GM12875 (cell line): ENCODE measurements at regions not wholly inside any gene's neighbourhood (a gene's known extent, or its start where the extent isn't known, plus 50 kb on each side); places are given as distances from the start of the nearest gene placed in this dataset.

Experiments
- H3K4me3 ChIP-seq: one replicate; pipeline ENCODE4 v1.5.1; 2011; ENCODE audit warnings: low read depth, low read length, control low read depth
- TF ChIP-seq, protein P1 (sequence below): IDR thresholded peaks from 2 replicates; pipeline ENCODE4 v1.5.1; 2011; ENCODE audit warnings: low read depth, mild to moderate bottlenecking, control low read depth, inconsistent platforms, low read length, moderate library complexity, borderline replicate concordance; ENCODE audit not compliant: insufficient read depth

DNA sequence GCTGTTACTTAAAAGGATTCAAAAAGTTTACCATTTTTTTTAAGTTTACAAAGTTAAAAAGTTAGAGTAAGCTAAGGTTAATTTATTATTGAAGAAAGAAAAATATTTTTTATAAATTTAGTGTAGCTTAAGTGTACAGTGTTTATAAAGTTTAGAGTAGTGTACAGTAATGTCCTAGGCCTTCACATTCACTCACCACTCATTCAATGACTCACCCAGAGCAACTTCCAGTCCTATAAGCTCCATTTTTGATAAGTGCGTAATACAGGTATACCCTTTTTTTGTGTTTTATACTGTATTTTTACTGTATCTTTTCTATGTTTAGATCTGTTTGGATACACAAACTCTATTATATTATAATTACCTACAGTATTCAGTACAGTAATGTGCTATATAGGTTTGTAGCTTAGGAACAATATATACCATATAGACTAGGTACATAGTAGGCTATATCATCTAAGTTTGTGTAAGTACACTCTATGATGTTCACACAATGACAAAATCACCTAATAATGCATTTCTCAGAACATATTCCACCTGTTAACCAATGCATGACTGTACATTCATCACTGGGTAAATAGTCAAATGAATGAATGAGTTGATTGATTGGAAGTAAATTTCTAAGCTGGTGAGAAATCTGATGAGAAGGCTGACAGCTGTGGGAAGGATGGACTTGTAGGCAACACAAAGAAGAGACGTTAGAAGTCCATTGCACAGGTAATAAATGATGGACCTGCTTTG, 95.2 kb upstream of the CDIN1 start:
- H3K4me3 ChIP-seq = no peak overlapping the region
- TF ChIP-seq, protein P1, sequence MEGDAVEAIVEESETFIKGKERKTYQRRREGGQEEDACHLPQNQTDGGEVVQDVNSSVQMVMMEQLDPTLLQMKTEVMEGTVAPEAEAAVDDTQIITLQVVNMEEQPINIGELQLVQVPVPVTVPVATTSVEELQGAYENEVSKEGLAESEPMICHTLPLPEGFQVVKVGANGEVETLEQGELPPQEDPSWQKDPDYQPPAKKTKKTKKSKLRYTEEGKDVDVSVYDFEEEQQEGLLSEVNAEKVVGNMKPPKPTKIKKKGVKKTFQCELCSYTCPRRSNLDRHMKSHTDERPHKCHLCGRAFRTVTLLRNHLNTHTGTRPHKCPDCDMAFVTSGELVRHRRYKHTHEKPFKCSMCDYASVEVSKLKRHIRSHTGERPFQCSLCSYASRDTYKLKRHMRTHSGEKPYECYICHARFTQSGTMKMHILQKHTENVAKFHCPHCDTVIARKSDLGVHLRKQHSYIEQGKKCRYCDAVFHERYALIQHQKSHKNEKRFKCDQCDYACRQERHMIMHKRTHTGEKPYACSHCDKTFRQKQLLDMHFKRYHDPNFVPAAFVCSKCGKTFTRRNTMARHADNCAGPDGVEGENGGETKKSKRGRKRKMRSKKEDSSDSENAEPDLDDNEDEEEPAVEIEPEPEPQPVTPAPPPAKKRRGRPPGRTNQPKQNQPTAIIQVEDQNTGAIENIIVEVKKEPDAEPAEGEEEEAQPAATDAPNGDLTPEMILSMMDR = no peak

DNA sequence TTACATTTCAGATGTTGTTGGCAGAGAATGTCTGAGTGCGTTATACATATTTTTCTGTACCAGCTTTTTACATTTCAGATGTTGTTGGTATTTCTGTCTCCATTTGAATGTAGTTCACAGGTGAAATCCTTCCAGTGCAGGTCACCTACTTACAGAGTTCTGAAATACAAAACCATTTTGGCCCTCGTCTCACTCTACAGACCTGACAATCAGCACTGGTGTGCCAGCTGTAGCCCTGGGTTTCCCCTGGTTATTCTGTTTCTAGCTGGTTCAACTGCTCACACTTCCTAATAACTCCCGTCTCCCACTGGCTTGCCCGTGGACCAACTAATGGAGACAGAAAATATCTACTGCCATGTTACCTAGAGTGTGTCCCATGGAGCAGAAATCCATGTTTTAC, 87.5 kb upstream of the CDIN1 start:
- H3K4me3 ChIP-seq = no peak overlapping the region
- TF ChIP-seq, protein P1 = no peak

DNA sequence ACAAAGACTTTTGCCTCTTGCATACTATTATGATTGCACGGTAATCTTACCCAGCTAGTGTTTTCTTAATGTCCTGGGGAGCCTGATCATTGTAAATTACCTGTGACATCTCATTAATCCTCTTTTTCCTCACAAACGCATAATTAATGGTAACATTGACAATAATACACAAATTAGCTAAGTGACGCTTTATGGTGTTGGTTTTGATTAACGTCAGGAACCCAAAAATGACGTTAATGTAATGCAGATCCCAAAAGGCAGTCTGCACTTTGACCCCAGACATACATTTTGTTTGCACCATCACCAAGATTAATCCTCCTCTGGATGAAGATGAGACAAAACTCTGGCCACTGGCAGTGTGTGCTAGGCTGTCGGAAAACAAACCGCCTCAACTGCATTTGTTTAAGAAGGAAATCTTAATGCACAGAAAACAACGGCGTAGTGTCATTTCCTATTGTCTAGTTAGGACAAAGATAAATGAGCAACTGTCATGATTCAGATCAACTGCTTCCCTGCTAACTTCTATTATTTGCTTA, 83.9 kb upstream of the CDIN1 start:
- H3K4me3 ChIP-seq = no peak overlapping the region
- TF ChIP-seq, protein P1 = no peak

DNA sequence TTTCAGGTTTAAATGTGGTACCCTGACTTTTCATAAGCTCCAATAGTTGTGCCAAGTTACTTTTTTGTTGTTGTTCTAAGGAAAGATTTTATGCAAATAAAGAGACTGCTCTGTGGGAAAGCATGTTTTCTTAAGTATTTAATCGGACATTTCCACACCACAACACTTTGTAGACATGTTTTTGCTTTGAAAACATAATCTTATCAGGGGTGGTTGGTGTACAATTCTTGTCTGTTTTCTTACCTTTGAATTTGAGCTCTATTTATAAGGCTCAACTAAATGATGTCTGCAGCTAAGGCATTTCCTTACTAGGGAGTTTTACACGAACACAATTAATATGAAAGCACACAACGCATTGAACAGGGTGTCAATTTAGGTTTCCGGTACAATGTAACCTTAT, 81.5 kb upstream of the CDIN1 start:
- no peak overlapping the region for H3K4me3 ChIP-seq
- TF ChIP-seq, protein P1 = no peak

DNA sequence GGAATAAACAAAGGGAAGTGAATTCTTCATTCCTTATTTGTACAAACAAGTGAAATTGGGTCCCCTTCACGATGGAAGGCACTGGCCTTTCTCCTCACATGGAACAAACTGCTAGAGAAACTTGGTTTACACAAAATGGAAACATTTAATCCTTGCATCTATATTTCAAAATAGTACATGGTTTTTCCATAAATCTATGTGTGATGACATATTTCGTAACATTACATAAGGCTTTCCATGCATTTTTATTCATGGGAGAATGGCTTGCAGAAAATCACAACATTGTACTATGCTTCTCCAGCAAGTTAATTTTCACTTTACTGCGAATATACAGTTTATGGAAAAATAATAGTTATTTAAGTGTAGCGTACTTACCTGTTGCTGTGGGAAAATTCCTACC, 81.0 kb upstream of the CDIN1 start:
- H3K4me3 ChIP-seq = no peak overlapping the region
- TF ChIP-seq, protein P1 = no peak

DNA sequence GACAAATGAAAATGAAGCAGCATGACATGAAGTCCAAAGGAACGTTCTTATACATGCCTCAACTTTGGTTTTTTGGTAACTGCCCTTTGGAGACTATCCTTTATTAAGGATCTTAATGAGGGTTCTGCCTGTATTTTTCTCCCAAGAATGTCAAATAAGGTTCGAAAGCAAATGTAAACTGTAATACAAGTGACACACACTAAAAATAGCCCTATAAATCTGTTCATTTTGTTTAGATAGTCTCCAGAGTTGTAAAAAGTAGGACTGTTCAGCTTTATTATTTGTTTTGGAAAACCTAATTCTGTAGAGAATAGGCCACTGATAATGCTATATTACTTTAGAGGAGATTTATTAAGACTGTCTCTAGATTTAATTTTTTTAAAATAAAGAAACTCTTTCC, 80.5 kb upstream of the CDIN1 start:
- H3K4me3 ChIP-seq = no peak overlapping the region

More for the DNA sequence above, 80.5 kb upstream of the CDIN1 start:
- TF ChIP-seq, protein P1 = no peak
